HuH-7 (cell line): ENCODE measurements at regions not wholly inside any gene's neighbourhood (a gene's known extent, or its start where the extent isn't known, plus 50 kb on each side); places are given as distances from the start of the nearest gene placed in this dataset.
A peak's percentile ranks its signal among the peaks of the same experiment; 100 is the strongest.
"Not testable (repeated sequence)": the region's sequence is repeated elsewhere in the genome, so short reads cannot be mapped to it uniquely, and the experiment has no call there.

Source experiments
- DNase-seq: peaks from one replicate; pipeline ENCODE4 v3.0.0; 2011; ENCODE audit warnings: low spot score

GRCh38 chr18:35770376-35771014 is 189.0 kb downstream of the GALNT1 start:
- no peak for DNase-seq

- no peak for DNase-seq
These were observed 189.6 kb downstream of the GALNT1 start for GRCh38 chr18:35771172-35771571.

- DNase-seq, result no peak
These were observed 194.3 kb downstream of the GALNT1 start for GRCh38 chr18:35775887-35776286.

GRCh38 chr18:35776473-35776872 is 194.9 kb downstream of the GALNT1 start:
- no peak for DNase-seq

- DNase-seq, result peak; percentile 21
These were observed 195.4 kb upstream of the RMP24 start for GRCh38 chr18:35777039-35777438.

GRCh38 chr18:35778850-35779627 is 193.4 kb upstream of the RMP24 start:
- DNase-seq, result no peak

- no peak for DNase-seq
These were observed 191.5 kb upstream of the RMP24 start for GRCh38 chr18:35780937-35781336.

GRCh38 chr18:35782926-35783325 is 189.6 kb upstream of the RMP24 start:
- DNase-seq, result no peak

GRCh38 chr18:35786365-35787042 is 186.0 kb upstream of the RMP24 start:
- DNase-seq, result no peak

GRCh38 chr18:35789543-35789942 is 182.9 kb upstream of the RMP24 start:
- no peak for DNase-seq

GRCh38 chr18:35797948-35798347 is 174.5 kb upstream of the RMP24 start:
- DNase-seq, result no peak

- DNase-seq, result no peak
These were observed 168.9 kb upstream of the RMP24 start for GRCh38 chr18:35803551-35803950.

- no peak for DNase-seq
These were observed 168.1 kb upstream of the RMP24 start for GRCh38 chr18:35804377-35804776.

GRCh38 chr18:35807811-35808335 is 164.6 kb upstream of the RMP24 start:
- no peak for DNase-seq

GRCh38 chr18:35808796-35809195 is 163.7 kb upstream of the RMP24 start:
- DNase-seq, result no peak

GRCh38 chr18:35810520-35810919 is 162.0 kb upstream of the RMP24 start:
- no peak for DNase-seq

- DNase-seq, result no peak
These were observed 160.6 kb upstream of the RMP24 start for GRCh38 chr18:35811896-35812295.

- not testable (repeated sequence) for DNase-seq
These were observed 157.5 kb upstream of the RMP24 start for GRCh38 chr18:35815011-35815410.

- DNase-seq, result no peak
These were observed 156.5 kb upstream of the RMP24 start for GRCh38 chr18:35816003-35816402.

- DNase-seq, result no peak
These were observed 154.7 kb upstream of the RMP24 start for GRCh38 chr18:35817604-35818352.

GRCh38 chr18:35818353-35818667 is 154.2 kb upstream of the RMP24 start:
- no peak for DNase-seq

GRCh38 chr18:35822413-35822812 is 150.1 kb upstream of the RMP24 start:
- no peak for DNase-seq
